ENCODE measurements at regions not wholly inside any gene's neighbourhood (a gene's known extent, or its start where the extent isn't known, plus 50 kb on each side); places are given as distances from the start of the nearest gene placed in this dataset.

- peak overlapping the region; percentile 11 for H3K27ac Mint-ChIP-seq
- H3K27me3 Mint-ChIP-seq = no peaks in the 10 kb centered on the region
- peaks cover 11% of the 10 kb centered on the region for H3K36me3 Mint-ChIP-seq (ENCODE audit: low read depth)
- H3K9me3 Mint-ChIP-seq = peaks cover 14% of the 10 kb centered on the region
- intact Hi-C loops (cut with micrococcal nuclease) = loop anchor here (2.0 kb wide), 1 partner anchor 26 kb away; no protein-coding TSS in a partner anchor
- no peak overlapping the region for H3K4me3 Mint-ChIP-seq
- peaks cover 75% of the 10 kb centered on the region for H3K4me1 Mint-ChIP-seq (ENCODE audit: low read depth)
These were observed 231.2 kb upstream of the TPRG1 start for GRCh38 chr3:188940573-188940932.

- peaks cover 14% of the 10 kb centered on the region for H3K9me3 Mint-ChIP-seq
- no peaks in the 10 kb centered on the region for H3K27me3 Mint-ChIP-seq
- no peak overlapping the region for H3K4me3 Mint-ChIP-seq
- intact Hi-C loops (cut with micrococcal nuclease) = loop anchor here (2.0 kb wide), 1 partner anchor 26 kb away; no protein-coding TSS in a partner anchor
- H3K36me3 Mint-ChIP-seq (ENCODE audit: low read depth) = peaks cover 11% of the 10 kb centered on the region
- H3K27ac Mint-ChIP-seq = peak overlapping the region; percentile 11
- H3K4me1 Mint-ChIP-seq (ENCODE audit: low read depth) = peaks cover 77% of the 10 kb centered on the region
These were observed 230.7 kb upstream of the TPRG1 start for GRCh38 chr3:188941103-188941502.

- Mint-ChIP-seq H3K36me3 (ENCODE audit: low read depth) (peaks cover 11% of the 10 kb centered on the region), H3K27ac (peak overlapping the region; percentile 79), H3K4me3 (no peak overlapping the region), H3K27me3 (no peaks in the 10 kb centered on the region), H3K9me3 (peaks cover 14% of the 10 kb centered on the region), H3K4me1 (ENCODE audit: low read depth) (peaks cover 84% of the 10 kb centered on the region)
- intact Hi-C loops (cut with micrococcal nuclease) = no loop called here
These were observed 229.6 kb upstream of the TPRG1 start for GRCh38 chr3:188942191-188942590.

GRCh38 chr3:188943591-188943990, 228.2 kb upstream of the TPRG1 start:
- Mint-ChIP-seq H3K27ac (peak overlapping the region; percentile 79), H3K4me3 (no peak overlapping the region), H3K9me3 (peaks cover 2% of the 10 kb centered on the region), H3K27me3 (no peaks in the 10 kb centered on the region), H3K4me1 (ENCODE audit: low read depth) (peaks cover 82% of the 10 kb centered on the region), H3K36me3 (ENCODE audit: low read depth) (peaks cover under 1% of the 10 kb centered on the region)
- intact Hi-C loops (cut with micrococcal nuclease) = no loop called here

GRCh38 chr3:188944108-188944507, 227.7 kb upstream of the TPRG1 start:
- no peaks in the 10 kb centered on the region for H3K27me3 Mint-ChIP-seq

GRCh38 chr3:188946351-188947240, 225.2 kb upstream of the TPRG1 start:
- Mint-ChIP-seq H3K4me1 (ENCODE audit: low read depth) (peaks cover 85% of the 10 kb centered on the region), H3K27me3 (no peaks in the 10 kb centered on the region), H3K9me3 (no peaks in the 10 kb centered on the region), H3K36me3 (ENCODE audit: low read depth) (no peaks in the 10 kb centered on the region), H3K4me3 (peak overlapping the region; percentile 62), H3K27ac (peak overlapping the region; percentile 84)
- intact Hi-C loops (cut with micrococcal nuclease) = no loop called here

More at GRCh38 chr3:188944108-188944507, 227.7 kb upstream of the TPRG1 start:
- intact Hi-C loops (cut with micrococcal nuclease) = no loop called here
- Mint-ChIP-seq H3K4me3 (no peak overlapping the region), H3K4me1 (ENCODE audit: low read depth) (peaks cover 82% of the 10 kb centered on the region), H3K36me3 (ENCODE audit: low read depth) (no peaks in the 10 kb centered on the region), H3K9me3 (no peaks in the 10 kb centered on the region), H3K27ac (peak overlapping the region; percentile 46)

GRCh38 chr3:188947401-188948280, 224.1 kb upstream of the TPRG1 start:
- H3K27me3 Mint-ChIP-seq = no peaks in the 10 kb centered on the region
- no peaks in the 10 kb centered on the region for H3K36me3 Mint-ChIP-seq (ENCODE audit: low read depth)
- intact Hi-C loops (cut with micrococcal nuclease) = no loop called here
- H3K4me1 Mint-ChIP-seq (ENCODE audit: low read depth) = peaks cover 81% of the 10 kb centered on the region
- H3K9me3 Mint-ChIP-seq = no peaks in the 10 kb centered on the region
- H3K4me3 Mint-ChIP-seq = peak overlapping the region; percentile 62
- peak overlapping the region; percentile 84 for H3K27ac Mint-ChIP-seq

- H3K4me3 Mint-ChIP-seq = peak overlapping the region; percentile 47
These were observed 223.3 kb upstream of the TPRG1 start for GRCh38 chr3:188948281-188948996.

GRCh38 chr3:188948997-188949389, 222.8 kb upstream of the TPRG1 start:
- Mint-ChIP-seq H3K9me3 (no peaks in the 10 kb centered on the region), H3K4me3 (peak overlapping the region; percentile 47), H3K36me3 (ENCODE audit: low read depth) (no peaks in the 10 kb centered on the region), H3K4me1 (ENCODE audit: low read depth) (peaks cover 79% of the 10 kb centered on the region), H3K27me3 (no peaks in the 10 kb centered on the region), H3K27ac (peak overlapping the region; percentile 84)
- intact Hi-C loops (cut with micrococcal nuclease) = no loop called here

More at GRCh38 chr3:188948281-188948996, 223.3 kb upstream of the TPRG1 start:
- H3K27ac Mint-ChIP-seq = peak overlapping the region; percentile 84
- H3K27me3 Mint-ChIP-seq = no peaks in the 10 kb centered on the region
- peaks cover 80% of the 10 kb centered on the region for H3K4me1 Mint-ChIP-seq (ENCODE audit: low read depth)
- intact Hi-C loops (cut with micrococcal nuclease) = no loop called here
- H3K36me3 Mint-ChIP-seq (ENCODE audit: low read depth) = no peaks in the 10 kb centered on the region
- no peaks in the 10 kb centered on the region for H3K9me3 Mint-ChIP-seq

- no peak overlapping the region for H3K4me3 Mint-ChIP-seq
- peaks cover 77% of the 10 kb centered on the region for H3K4me1 Mint-ChIP-seq (ENCODE audit: low read depth)
- intact Hi-C loops (cut with micrococcal nuclease) = no loop called here
- no peaks in the 10 kb centered on the region for H3K9me3 Mint-ChIP-seq
- H3K27ac Mint-ChIP-seq = peak overlapping the region; percentile 84
- no peaks in the 10 kb centered on the region for H3K27me3 Mint-ChIP-seq
- H3K36me3 Mint-ChIP-seq (ENCODE audit: low read depth) = no peaks in the 10 kb centered on the region
These were observed 222.3 kb upstream of the TPRG1 start for GRCh38 chr3:188949456-188949855.

GRCh38 chr3:188949996-188950395, 221.8 kb upstream of the TPRG1 start:
- Mint-ChIP-seq H3K27ac (peak overlapping the region; percentile 84), H3K36me3 (ENCODE audit: low read depth) (no peaks in the 10 kb centered on the region), H3K27me3 (no peaks in the 10 kb centered on the region), H3K9me3 (no peaks in the 10 kb centered on the region), H3K4me3 (no peak overlapping the region), H3K4me1 (ENCODE audit: low read depth) (peaks cover 75% of the 10 kb centered on the region)
- intact Hi-C loops (cut with micrococcal nuclease) = loop anchor here (2.0 to 10.0 kb wide), 5 partner anchors 48 to 795 kb away; partner anchors contain the start of gene LPP

- no peaks in the 10 kb centered on the region for H3K36me3 Mint-ChIP-seq (ENCODE audit: low read depth)
- peak overlapping the region; percentile 4 for H3K4me3 Mint-ChIP-seq
These were observed 220.8 kb upstream of the TPRG1 start for GRCh38 chr3:188950832-188951489.

GRCh38 chr3:188951734-188952133, 220.0 kb upstream of the TPRG1 start:
- peaks cover 62% of the 10 kb centered on the region for H3K4me1 Mint-ChIP-seq (ENCODE audit: low read depth)
- intact Hi-C loops (cut with micrococcal nuclease) = loop anchor here (2.0 to 10.0 kb wide), 5 partner anchors 49 to 797 kb away; partner anchors contain the start of gene LPP
- no peaks in the 10 kb centered on the region for H3K36me3 Mint-ChIP-seq (ENCODE audit: low read depth)
- peak overlapping the region; percentile 84 for H3K27ac Mint-ChIP-seq
- no peaks in the 10 kb centered on the region for H3K9me3 Mint-ChIP-seq
- no peak overlapping the region for H3K4me3 Mint-ChIP-seq
- no peaks in the 10 kb centered on the region for H3K27me3 Mint-ChIP-seq

More at GRCh38 chr3:188950832-188951489, 220.8 kb upstream of the TPRG1 start:
- Mint-ChIP-seq H3K27ac (peak overlapping the region; percentile 84), H3K27me3 (no peaks in the 10 kb centered on the region), H3K9me3 (no peaks in the 10 kb centered on the region), H3K4me1 (ENCODE audit: low read depth) (peaks cover 69% of the 10 kb centered on the region)
- intact Hi-C loops (cut with micrococcal nuclease) = loop anchor here (2.0 to 10.0 kb wide), 5 partner anchors 49 to 796 kb away; partner anchors contain the start of gene LPP
